ENCODE measurements at regions not wholly inside any gene's neighbourhood (a gene's known extent, or its start where the extent isn't known, plus 50 kb on each side); places are given as distances from the start of the nearest gene placed in this dataset.

DNA sequence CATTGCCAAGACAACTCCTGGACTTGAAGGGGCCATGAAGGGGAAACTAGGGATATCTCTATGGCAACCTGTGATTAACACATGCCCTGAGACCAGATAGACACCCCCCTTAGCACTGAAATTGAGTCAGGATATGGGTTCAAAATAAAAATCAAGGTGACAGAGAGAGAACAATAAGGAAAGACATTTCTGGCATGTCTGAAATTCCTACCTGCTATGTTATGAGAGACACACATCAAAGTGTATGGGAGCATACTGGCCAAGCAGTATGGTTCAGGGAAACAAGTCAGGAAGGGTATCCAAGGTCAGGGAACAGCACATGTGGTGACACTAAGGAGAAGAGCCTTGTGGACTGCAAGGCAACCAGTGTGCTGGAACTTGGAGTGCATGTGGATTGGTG is 388.7 kb downstream of the SHQ1 start:
- DNase-seq (ENCODE audit: low spot score) = no peak

DNA sequence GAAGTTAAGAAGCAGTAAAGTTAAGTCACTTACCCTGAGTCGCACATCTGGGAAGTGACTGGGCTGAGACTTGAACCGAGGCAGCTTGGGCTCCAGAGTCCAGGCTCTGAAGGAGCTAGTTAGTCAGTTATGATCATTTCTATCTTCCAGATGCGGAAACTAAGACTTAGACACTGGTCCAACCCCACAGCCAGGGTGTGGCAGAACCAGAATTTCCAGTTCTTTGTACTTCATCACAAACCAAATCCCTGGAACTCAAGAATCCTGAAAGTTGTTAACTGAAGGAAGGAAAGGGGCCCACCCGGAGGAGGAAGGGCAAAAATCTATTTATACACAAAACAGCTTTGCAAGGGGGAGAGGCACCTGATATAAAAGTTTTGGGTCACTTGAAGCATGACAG is 389.9 kb downstream of the SHQ1 start:
- no peak for DNase-seq (ENCODE audit: low spot score)

DNA sequence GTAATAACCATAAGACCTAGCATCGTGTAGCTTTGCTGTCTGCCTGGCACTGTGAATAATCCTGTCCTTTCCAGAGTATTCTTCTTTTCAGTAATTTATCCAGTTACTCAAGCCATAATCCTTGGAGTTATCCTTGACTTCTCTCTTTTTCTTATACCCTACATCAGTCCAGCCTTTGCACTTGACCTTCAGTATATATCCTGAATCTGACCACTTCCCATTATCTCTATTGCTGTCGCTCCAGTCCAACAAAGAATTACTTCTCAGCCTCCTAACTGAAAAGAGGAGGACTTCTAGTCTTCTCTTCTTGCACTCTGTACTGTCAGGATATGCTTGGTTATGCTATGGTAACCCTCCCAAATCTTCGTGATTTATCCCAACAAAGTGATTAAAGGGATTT is 393.8 kb downstream of the SHQ1 start:
- DNase-seq (ENCODE audit: low spot score) = no peak

DNA sequence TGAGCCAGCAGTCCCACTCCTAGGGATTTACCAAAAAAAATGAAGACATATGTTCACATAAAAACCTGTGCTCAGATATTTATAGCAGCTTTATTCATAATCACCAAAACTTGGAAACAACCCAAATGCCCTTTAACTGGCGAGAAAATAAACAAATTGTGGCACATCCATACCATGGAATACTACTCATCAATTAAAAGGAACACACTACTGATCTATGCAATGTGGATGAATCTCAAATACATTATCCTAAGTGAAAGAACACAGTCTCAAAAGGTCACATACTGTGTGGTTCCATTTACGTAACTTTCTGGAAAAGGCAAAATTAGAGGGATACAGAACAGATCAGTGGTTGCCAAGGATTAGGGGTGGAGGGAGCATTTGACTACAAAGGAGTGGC is 394.5 kb downstream of the SHQ1 start:
- DNase-seq (ENCODE audit: low spot score) = no peak

DNA sequence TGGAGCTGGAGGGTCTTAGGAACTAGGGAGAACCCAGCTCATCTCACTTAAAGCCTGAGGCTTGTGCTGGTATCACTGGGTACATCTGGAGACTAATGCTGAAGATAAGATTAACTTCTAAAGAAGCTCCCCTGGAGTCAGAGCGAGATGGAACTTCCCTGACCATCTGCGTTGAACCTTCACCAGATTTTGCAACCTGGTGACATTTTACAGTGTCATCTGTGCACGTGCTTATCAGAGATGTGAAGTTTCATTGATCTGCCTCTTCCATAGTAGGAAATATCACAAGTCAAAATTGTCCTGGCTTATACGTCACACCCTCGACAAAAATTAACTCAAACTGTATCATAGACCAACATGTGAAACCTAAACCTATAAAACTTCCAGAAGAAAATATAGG is 395.5 kb downstream of the SHQ1 start:
- no peak for DNase-seq (ENCODE audit: low spot score)

DNA sequence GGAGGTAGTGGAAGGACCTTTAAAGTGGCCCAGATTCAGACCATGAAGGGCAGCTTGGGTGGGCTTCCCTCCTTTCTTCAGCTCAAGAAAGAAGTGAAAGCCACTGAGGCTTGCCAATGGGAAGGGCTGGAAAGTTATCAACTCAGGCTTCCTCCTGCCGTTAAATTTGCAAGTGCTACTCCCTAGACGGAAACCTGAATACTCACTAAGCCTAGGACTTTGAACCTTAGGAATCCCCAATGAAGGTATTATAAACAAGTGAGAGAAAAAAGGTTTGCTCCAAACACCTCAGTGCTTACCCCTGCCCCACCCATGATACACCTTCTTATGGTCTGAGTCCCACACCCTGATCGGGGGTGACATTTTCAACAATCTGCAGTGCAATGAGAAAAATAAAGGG is 396.4 kb downstream of the SHQ1 start:
- DNase-seq (ENCODE audit: low spot score) = no peak

DNA sequence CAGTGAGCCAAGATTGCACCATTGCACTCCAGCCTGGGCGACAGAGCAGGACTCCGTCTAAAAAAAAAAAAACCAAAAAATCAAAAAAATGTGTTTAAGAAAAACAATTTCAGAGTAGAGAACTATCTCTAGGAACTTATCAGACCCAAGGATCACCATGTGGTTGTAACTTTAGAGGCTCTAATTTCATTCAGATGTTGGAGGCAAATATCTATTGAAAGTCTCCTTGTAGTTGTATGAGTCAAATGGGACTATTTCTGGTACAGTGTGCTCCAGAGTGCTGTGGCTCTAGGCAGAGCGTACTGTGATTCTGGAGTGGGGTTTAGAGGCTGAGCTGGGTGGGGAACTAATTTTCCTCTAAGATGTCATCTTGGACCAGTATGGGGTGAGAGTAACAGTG is 398.7 kb downstream of the SHQ1 start:
- no peak for DNase-seq (ENCODE audit: low spot score)

DNA sequence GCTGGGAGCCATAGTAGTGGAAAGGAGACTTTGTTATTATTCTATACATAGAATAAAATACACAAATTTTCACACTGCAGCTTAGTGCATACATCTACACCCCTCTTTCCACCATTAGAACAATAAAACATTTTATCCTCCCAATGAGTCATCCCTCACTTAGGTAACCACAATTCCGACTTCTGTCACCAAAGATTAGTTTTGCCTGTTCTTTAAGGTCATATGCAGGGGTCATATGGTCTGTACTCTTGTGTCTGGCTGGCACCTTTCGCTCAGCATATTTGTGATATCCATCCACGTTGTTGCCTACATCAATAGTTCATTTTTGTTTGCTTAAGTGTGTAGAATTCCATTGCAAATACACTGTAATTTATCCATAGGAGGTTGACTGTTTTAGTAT is 399.4 kb downstream of the SHQ1 start:
- no peak for DNase-seq (ENCODE audit: low spot score)

DNA sequence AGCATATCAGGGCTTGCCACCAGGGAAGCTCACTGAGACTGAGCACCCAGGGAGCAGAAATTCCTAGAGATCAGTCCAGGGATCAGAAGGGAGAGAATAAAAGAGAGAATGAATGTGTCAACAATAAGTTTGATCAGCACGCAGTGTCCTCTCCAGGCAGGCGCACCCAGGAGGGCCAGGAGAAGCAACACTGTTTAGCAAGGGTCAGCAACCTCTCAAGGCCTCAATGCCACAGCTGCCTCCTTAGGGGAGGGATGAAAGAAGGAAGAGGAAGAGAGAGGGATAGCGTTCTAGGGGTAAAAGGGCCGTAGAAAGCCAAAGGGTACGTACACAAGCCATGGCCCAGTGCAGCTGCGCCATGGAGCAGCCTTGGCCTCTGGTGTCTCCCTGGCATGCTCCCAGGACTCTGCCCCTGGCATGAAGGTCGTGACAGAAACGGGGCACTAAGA is 399.8 kb downstream of the SHQ1 start:
- no peak for DNase-seq (ENCODE audit: low spot score)

DNA sequence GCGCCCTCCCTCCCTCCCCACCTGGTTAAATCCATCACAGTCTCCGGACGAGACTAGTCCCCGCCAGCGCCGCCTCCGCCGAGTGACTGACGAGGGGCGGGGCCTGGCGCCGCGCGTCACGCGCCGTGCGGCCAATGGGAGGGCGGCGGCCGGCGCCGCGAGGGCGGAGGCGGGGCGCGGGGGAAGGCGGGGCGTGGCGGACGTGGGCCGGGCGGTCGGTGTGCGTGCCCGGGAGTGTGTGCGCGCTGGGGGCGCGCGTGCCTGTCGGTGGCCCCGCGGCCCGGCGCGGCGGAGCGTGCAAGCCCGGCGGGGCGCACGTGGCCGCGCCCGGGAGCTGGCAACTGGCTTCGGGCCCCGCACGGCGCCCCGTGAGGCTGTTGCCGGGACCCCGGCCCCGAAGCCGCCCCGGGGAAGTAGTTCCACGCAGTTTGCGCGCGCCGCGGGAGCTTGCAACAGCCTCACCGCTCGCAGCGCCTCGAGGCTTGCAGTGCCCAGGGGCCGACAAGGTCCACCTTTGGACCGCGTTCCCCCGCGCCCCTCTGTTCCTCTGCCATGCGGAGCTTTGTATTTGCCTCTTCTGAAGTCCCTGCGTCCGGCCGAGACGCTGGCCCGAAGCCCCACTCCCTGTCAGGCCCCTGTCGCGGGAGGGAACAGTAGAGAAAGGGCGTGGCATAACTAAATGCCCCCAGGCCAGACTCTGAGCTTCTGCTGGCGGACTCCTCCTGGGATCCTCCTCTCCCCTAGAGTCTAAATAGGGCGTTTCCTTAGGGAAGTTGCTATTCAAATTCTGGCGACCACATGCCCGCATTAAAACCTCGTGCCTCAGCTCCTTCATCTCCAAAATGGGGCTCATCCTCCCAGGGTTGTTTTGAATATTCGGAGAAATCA is 400.9 kb downstream of the SHQ1 start:
- DNase-seq (ENCODE audit: low spot score) = peak; percentile 91

DNA sequence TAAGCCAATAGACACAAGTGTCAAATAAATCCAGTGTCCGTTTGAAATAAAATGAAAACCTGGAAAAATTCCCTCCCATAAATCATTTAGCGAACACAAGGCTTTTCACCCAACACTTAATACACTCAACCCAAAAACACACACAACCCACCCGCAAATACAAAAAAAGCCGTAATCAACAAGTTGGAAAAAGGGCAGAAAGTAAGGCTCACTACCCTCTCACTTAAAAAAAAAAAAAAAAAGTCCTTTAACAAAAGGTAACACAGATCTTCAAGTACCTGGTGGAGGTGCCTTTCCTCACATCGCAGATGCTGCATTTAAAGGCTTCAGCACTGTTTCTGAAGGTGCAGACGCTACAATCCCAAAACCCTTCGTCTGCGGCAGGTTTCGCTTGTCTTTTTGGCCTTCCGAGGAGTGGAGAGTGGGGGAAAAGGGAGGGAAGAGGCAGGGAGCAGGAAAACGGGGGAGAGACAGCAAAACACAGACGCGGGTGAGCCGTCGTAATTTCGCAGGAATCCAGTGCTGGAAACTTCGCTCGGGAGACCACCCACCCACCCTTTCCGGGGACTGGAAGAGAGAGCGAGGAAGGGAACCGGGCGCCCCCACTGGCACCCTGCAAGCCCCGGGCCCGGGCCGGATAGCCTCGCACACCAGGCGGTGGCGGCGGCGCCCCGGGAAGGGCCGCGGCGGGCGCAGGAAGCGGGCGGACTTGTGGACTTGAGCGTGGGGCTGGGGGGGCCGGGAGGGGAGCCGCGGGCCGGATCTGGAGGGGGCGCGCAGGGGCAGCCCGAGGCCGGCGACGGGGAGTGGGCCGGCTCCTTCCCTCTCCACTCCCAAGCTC is 401.8 kb downstream of the SHQ1 start, which contains the start of gene RYBP:
RYBP (minus strand) TSS at position 404 of the 841 bp plus-strand sequence.
- DNase-seq (ENCODE audit: low spot score) = peak; percentile 37

DNA sequence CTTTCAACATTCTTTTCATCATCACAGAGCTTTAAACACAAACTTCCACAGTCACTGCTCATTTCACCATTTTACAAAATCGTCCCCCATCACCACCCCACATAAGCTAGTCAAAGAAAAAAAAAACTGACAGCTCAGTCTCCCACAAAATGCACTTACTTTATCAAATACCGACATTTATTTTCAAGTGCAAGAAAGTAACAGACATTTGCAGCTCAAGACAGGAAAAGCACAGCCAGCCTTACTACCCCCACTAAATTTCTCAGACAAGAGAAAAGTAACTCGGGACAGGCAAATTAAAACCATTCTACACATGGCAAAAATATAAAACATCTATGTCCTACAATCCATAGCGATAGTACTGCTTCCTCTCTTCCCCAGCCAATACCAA is 402.4 kb downstream of the SHQ1 start:
- no peak for DNase-seq (ENCODE audit: low spot score)

DNA sequence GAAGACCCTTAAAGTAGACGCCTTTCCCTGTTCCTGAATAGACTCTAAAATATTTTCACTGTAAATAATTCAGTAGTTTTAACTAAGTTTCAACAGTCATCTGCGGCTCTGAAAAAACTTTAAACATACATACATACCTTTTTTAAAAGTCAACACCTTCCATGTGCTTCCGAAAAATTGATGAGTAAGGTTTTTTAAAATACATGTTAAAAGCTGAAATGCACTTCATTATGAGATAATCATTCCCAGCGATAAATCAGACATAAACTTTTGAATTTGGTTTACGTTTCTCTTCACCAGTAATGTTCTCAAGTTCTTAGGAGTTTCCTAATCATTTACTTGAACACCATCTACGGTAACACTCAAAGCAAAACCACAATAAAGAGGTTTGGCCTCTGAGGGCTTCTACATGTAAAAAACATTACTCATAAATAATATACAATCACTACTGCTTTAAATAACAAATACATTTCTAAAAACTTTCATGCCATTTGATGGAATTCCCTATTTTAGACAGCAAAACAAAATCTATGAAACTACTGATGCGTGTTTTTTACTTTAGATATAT is 403.5 kb downstream of the SHQ1 start:
- no peak for DNase-seq (ENCODE audit: low spot score)

DNA sequence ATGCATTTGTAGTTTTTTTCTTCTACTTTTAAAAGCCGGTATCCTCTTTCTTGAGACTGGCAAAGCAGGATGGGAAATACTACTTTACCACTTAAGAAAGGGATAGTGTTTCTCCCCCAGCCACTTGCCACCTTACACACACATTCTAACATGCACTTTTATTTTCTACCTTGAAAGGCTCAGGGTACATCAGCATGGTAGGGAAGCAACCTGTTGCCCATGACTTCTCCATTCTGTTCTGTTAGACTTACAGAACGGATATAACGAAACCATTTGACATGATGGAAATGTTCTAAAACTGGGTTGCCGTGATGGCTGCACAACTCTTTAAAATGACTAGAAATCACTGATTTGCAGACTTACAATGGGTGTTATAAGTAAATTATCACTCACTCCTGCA is 405.5 kb downstream of the SHQ1 start:
- DNase-seq (ENCODE audit: low spot score) = no peak

DNA sequence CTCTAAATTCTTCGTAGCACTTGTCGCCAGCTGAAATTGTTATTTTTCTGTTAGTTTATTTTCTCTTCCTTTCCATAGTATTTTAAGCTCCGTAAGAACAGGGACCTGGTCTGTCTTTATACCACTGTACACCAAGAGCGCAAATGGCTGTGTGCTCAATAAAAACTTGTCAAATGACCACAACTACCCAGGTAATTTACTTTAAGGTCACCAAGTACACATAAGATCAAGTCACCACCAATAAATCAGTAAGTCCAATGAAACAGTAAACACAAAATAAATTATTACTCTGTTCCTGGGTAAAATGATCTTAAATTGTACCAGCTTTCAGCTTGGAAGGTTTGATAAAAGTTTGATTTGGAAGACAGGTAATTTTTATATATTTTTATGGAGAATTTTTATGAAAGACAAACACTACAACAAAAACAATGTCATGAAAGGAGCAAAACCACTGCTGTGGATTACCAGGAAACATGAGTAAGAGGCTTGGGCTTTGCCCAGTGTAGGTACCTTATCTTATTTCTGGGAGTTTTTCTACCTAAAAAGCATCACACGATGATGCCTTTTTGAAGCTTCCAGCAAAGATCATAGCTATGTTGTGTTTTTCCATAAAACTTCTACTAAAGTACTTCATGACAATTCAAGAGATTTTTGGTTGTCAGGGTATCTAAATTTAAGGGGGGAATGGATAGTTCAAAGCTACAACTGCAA is 406.8 kb downstream of the SHQ1 start:
- no peak for DNase-seq (ENCODE audit: low spot score)

DNA sequence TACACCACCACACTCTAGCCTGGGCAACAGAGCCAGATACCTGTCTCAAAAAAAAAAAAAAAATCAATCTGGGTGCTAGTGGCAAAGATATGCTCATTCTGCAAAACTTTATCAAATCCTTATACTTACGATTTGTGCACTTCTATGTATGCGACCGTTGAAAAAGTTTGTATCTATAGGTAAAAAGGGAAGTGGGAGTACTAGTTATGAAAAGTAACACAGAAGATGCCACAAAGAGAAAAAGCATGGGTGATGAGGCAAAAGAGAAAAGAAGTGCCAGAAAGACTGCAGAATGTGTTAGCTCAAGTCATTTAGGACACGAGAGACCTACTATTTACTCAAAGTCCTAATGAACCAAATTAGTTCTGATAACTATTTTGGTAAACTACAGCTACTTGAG is 407.8 kb downstream of the SHQ1 start:
- DNase-seq (ENCODE audit: low spot score) = no peak

DNA sequence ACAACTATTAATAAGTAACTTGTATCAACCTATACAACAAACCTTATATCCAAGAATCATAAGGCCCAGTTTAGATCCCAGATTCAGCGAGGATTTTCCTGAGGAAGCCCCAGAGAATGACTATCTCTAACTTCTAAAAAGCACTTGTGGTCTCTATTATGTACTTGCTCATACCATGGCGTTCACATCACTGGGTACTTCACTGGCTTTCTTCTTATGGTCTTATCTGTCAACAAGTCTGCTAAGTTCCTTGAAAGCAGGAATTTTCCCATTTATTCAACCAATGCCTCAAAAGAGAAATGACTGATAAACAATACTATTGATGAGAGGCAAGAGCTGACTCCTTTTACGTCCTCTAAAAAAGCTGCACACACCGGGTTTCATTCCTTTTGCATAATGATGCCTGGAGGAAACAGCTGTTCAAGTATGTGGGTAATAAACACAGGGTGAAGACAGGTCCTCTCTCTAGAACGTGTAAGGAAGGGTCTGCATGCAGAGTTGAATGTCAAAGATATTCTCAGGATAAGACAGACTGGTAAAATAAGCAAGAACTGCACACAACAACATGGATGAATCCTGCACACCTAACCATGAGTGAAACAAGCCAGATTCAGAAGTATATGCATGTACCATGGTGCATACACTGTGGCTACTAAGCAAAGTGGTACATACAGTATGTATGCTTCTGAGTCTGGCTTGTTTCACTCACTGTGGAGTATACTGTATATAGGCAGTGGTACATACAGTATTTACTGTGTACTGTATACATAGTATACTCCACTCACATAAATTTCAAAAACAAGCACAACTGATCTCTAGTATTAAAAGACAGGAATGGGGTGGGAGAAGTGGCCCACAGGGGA is 408.7 kb downstream of the SHQ1 start:
- no peak for DNase-seq (ENCODE audit: low spot score)

DNA sequence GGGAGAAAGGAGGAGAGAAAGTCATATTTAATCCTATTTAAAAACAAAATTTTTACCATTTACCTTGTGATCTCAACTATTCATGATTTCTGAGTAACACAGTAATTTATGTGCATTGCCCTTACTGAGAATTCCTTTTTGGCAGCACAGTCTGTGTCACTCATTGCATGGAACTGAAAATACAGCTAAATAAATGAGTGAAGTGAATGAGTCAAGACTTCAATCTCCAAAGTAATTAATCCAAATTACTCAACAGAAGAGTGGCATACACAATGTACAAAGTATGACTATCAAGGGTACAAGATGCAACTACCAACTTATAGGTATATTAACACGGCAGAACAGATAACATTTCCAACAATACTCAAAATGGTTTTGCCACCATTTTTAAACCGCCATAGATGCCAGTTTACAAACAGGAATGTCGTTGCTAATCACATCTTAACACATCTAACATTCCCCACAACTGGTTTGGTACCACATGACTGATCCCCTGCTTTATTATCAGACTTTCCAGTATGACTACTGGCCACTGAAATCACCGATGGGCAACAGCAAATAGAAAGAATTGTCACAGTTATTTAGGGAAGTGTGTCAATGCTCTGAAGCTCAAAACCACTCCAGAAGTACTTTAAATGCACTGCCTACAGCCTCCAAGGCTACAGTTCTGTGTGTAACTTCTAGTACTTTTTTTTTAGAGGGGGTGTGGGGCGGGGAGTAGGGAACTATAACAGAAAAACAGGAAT is 410.4 kb downstream of the SHQ1 start:
- no peak for DNase-seq (ENCODE audit: low spot score)

DNA sequence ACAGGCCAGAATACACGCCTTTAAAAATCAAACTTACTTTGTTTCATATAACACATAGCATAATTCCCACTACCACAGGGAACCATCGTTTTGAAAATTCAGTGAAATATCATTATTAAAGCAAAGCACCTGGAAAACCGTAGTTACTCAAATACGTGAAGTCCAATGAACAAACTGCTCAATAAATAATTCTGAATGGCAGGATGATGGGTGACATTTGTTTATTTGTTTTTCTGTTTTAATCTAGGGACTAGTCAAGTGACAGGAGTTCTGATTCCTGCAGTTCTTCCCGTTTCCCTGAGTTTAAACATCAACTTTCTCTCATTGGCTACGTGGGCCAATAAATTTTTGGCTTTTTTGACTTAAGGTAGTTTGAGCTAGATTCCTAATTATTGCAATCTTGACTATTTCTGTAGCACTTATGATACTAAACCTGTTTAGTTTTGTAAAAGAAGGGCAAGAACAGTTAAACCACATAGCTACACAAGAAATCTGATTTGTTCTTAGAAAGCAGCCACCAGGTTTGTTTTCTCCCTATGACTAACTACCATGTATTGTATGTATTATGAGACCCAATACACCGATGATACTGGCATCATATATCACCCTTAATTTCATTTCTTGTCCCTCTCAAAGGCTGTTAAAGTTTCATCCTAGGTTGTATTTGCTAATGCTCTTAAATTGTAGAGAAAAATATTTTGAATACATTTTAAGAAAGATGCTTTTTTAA is 411.2 kb downstream of the SHQ1 start:
- no peak for DNase-seq (ENCODE audit: low spot score)

DNA sequence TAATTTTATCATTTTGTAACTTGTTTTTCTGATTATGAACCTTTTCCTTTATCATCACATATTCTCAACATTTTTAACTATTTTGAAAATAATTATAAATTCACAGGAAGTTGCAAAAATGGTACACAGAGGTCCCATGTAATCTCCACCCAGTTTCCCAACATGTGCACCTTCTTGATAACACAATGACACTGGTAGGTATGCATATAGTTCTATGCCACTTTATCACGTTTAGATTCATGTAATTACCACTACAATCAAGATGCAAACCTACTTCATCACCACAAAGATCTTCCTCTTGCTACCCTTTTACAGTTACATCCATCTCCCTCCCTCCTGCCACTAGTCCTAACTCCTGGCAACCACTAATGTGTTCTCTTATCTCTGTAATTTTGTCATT is 413.9 kb downstream of the SHQ1 start:
- no peak for DNase-seq (ENCODE audit: low spot score)

All from putamen (tissue), 1 donor.